ENCODE measurements at regions not wholly inside any gene's neighbourhood (a gene's known extent, or its start where the extent isn't known, plus 50 kb on each side); places are given as distances from the start of the nearest gene placed in this dataset.

- TF ChIP-seq CTCF (IDR thresholded peaks at IDR 0.05) (no peak), POLR2A (IDR thresholded peaks at IDR 0.05) (no peak)
Observed at GRCh38 chr2:221323513-221323912, 248.6 kb downstream of the EPHA4 start.

Measured in thyroid gland (tissue), 4 donors.